Upper lobe of left lung (tissue), 4 donors: ENCODE measurements at regions not wholly inside any gene's neighbourhood (a gene's known extent, or its start where the extent isn't known, plus 50 kb on each side); places are given as distances from the start of the nearest gene placed in this dataset.

Source experiments
- CTCF ChIP-seq, 6 experiments: fragments of 450-650 bp in 4 of 6; fragments of 200-600 bp in 2 of 6; sonication (generic) in 2 of 6; IDR thresholded peaks; one replicate each; pipeline ENCODE4 v1.5.1; 2016 to 2019; ENCODE audit warnings: antibody characterized with exemption in 6 of 6
- POLR2AphosphoS5 ChIP-seq, 2 donors: sonication (generic); formaldehyde crosslinking; IDR thresholded peaks; one replicate each; pipeline ENCODE4 v1.5.1; 2017; ENCODE audit warnings: antibody characterized with exemption in 2 of 2

DNA sequence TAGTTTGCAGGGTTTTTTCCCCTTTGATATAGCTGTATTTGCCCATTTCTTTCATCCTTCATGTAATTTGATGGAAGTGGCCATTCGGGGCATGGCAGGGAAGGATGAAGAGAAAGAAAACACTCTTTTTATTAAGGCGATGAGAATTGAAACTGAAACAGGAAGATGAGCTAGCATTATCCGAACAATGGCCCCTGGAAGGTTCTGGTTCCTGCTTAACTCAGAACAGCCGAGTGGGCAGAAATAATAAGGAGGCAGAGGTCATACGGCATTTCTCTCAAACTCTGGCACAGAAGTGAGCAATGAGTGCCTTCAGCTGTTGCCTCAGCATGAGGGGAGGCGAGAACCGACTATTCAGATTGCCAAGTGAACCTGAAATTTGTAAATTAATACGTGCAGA lies 113.2 kb upstream of the MYO3A start:
- TF ChIP-seq POLR2AphosphoS5 (IDR thresholded peaks at IDR 0.05): no peak
- TF ChIP-seq CTCF (IDR thresholded peaks at IDR 0.05): no peak
